Tibial artery (tissue), 4 donors: ENCODE measurements at regions not wholly inside any gene's neighbourhood (a gene's known extent, or its start where the extent isn't known, plus 50 kb on each side); places are given as distances from the start of the nearest gene placed in this dataset.
"Not testable (repeated sequence)": the region's sequence is repeated elsewhere in the genome, so short reads cannot be mapped to it uniquely, and the experiment has no call there.

Source experiments
- DNase-seq, 2 donors: peaks; one replicate each; pipeline ENCODE4 v3.0.0-alpha.2; 2019
- H3K27ac ChIP-seq, 2 donors: fragments of 200-600 bp; sonication (generic) in 1 of 2; 1 replicate in 1 of 2; 2 replicates in 1 of 2; pipeline ENCODE4 v1.5.1; 2018 to 2019; ENCODE audit warnings: mild to moderate bottlenecking in 1 of 2
- H3K27me3 ChIP-seq, 2 donors: fragments of 200-600 bp; sonication (generic) in 1 of 2; one replicate each; pipeline versions ENCODE4 v1.5.1 to v1.6.0; 2016 to 2019
- H3K36me3 ChIP-seq, 3 donors: fragments of 200-600 bp; sonication (generic) in 2 of 3; one replicate each; pipeline ENCODE4 v1.5.1; 2016 to 2019; ENCODE audit warnings: mild to moderate bottlenecking in 2 of 3
- H3K4me1 ChIP-seq, 4 donors: fragments of 200-600 bp; sonication (generic) in 2 of 4; 1 replicate in 3 of 4; 2 replicates in 1 of 4; pipeline ENCODE4 v1.5.1; 2016 to 2019
- H3K4me3 ChIP-seq, 2 donors: fragments of 200-600 bp; sonication (generic) in 1 of 2; 1 replicate in 1 of 2; 2 replicates in 1 of 2; pipeline ENCODE4 v1.5.1; 2018 to 2019; ENCODE audit warnings: mild to moderate bottlenecking in 2 of 2
- H3K9me3 ChIP-seq, 3 donors: fragments of 200-600 bp; sonication (generic) in 1 of 3; one replicate each; pipeline ENCODE4 v1.5.1; 2016 to 2019
- intact Hi-C: fragments of 100-400 bp; cut with DNase I; formaldehyde crosslinking; loops from one replicate; pipeline ENCODE4 v1.15.0; 2023; ENCODE audit warnings: low total_unique reads
- TF ChIP-seq, protein P1 (sequence below), 2 experiments: fragments of 200-600 bp in 1 of 2; fragments of 450-650 bp in 1 of 2; IDR thresholded peaks; one replicate each; pipeline ENCODE4 v1.5.1; 2017 to 2019; ENCODE audit warnings: antibody characterized with exemption in 2 of 2, mild to moderate bottlenecking in 1 of 2, moderate library complexity in 1 of 2

DNA sequence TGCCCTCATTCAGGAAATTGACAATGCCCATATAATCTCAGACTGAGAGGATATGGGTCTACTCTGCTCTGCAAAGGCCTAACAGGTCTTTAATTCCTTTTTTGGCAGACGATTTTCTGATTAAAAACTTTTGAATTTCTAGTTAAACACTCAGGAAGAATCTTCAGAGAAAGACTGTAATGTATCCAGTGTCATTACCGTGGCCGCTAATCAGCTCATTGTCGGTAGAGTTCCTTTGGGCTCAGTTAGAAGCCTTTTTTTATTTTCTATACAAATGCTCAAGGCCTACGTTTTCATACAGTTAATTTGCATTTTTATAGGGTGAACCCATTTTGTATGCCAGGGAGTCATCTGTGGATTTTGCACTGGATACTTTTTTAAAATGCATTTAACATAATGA is 549.9 kb downstream of the RPS29 start:
- H3K27ac ChIP-seq: no peak overlapping the region
- intact Hi-C loops: no loop called here

DNA sequence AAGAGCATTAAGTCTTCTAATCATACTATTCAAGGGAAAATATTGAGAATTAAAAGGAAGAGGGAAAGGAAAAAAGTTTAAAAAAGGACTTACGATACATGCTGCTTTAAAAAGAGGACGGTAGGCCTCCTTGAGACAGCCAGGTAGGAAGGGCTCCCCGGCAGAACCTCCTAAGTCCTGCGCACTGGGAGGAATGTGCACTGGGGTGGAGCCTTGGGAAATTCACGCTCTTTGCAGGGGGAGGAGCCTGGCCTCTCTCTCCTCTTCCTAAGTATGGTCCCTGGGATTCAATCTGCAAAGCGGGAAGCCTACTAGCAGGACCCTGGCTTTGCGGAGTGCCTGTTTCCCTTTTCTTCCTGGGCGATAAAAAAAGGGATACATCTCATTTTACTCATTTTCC is 553.0 kb downstream of the RPS29 start:
- H3K4me1 ChIP-seq: peaks cover 0 to 5% (median 0%) of the 10 kb centered on the region in 4 donors
- no peak for DNase-seq
- no peaks in the 10 kb centered on the region for H3K27me3 ChIP-seq
- no peak overlapping the region for H3K27ac ChIP-seq
- H3K4me3 ChIP-seq: no peak overlapping the region
- no peaks in the 10 kb centered on the region for H3K36me3 ChIP-seq
- no peaks in the 10 kb centered on the region for H3K9me3 ChIP-seq
- TF ChIP-seq, protein P1, sequence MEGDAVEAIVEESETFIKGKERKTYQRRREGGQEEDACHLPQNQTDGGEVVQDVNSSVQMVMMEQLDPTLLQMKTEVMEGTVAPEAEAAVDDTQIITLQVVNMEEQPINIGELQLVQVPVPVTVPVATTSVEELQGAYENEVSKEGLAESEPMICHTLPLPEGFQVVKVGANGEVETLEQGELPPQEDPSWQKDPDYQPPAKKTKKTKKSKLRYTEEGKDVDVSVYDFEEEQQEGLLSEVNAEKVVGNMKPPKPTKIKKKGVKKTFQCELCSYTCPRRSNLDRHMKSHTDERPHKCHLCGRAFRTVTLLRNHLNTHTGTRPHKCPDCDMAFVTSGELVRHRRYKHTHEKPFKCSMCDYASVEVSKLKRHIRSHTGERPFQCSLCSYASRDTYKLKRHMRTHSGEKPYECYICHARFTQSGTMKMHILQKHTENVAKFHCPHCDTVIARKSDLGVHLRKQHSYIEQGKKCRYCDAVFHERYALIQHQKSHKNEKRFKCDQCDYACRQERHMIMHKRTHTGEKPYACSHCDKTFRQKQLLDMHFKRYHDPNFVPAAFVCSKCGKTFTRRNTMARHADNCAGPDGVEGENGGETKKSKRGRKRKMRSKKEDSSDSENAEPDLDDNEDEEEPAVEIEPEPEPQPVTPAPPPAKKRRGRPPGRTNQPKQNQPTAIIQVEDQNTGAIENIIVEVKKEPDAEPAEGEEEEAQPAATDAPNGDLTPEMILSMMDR (IDR thresholded peaks at IDR 0.05): no peak
- intact Hi-C loops: no loop called here

More for the DNA sequence above, 549.9 kb downstream of the RPS29 start:
- Histone ChIP-seq H3K9me3 (no peaks in the 10 kb centered on the region), H3K36me3 (no peaks in the 10 kb centered on the region), H3K27me3 (no peaks in the 10 kb centered on the region), H3K4me3 (no peak overlapping the region), H3K4me1 (peaks cover 0 to 5% (median 0%) of the 10 kb centered on the region in 4 donors)
- TF ChIP-seq, protein P1 (IDR thresholded peaks at IDR 0.05): no peak
- no peak for DNase-seq

DNA sequence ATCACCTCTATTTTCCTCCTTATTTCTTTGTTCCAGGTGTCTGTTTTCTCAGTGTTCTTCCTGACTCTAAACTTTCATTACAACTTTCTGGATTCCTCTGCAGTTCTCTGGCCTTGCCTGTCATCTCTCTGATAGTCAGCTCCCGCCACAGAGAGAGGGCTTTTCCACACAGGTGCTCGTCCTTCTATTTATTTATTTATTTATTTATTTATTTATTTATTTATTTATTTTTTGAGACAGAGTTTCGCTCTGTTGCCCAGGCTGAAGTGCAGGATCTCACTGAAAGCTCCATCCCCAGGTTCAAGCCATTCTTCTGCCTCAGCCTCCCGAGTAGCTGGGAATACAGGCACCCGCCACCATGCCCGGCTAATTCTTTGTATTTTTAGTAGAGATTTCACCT is 554.5 kb downstream of the RPS29 start:
- H3K9me3 ChIP-seq, H3K27ac ChIP-seq, DNase-seq, H3K4me1 ChIP-seq, H3K36me3 ChIP-seq, H3K27me3 ChIP-seq, H3K4me3 ChIP-seq, intact Hi-C loops: not testable (repeated sequence)

DNA sequence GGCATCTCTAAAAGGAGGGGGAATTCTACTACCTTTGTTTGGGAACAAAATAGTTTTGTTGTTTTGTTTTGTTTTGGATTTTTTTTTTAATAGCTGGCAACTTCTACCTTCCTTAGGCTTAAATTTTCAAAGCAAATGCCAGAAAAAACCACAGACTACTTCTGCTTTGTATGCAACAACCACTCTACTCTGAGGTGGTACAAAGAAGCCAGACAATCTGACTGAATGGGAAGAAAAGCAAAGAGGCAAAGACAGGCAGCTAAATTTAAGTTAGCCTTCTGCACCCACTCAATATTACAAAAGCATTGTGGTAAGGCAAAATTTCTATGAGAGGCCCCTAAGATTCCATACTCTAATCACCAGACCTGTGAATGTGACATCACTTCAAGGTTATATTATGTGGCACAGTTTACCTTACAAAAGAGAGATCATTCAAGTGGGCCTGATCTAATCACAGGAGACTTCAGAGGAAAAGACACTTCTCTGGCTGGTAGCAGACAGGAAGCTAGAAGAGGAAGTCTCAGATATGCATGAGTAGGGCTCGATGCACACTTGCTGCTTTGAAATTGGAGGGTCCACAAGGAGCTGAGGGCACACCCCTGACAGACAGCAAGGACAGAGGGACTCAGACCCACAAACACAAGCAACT is 566.6 kb downstream of the RPS29 start:
- no peaks in the 10 kb centered on the region for H3K27me3 ChIP-seq
- no peak overlapping the region for H3K27ac ChIP-seq
- TF ChIP-seq, protein P1 (IDR thresholded peaks at IDR 0.05): no peak
- no peaks in the 10 kb centered on the region for H3K9me3 ChIP-seq
- no peaks in the 10 kb centered on the region for H3K36me3 ChIP-seq
- intact Hi-C loops: no loop called here
- no peaks in the 10 kb centered on the region for H3K4me1 ChIP-seq
- no peak overlapping the region for H3K4me3 ChIP-seq
- no peak for DNase-seq

DNA sequence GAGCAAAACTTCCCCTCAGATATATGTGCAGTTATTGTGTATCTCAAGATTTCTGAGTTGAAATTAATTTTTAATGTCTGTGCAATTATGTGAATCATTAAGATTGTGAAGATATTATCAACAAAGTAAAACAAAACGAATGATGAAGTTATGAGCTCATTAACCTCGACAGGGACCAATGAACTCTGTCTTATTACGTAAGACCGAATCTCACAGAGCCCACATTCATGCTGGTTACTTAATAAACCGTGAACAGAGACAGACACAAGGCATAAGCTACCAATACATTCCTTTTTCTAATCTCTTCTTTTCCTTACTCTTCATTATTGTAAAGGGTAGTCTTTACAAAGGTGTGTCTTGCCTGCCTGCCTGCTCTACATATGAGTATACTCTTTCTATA is 568.7 kb downstream of the RPS29 start:
- TF ChIP-seq, protein P1 (IDR thresholded peaks at IDR 0.05): no peak
- H3K27ac ChIP-seq: no peak overlapping the region
- intact Hi-C loops: no loop called here
- H3K36me3 ChIP-seq: no peaks in the 10 kb centered on the region
- H3K9me3 ChIP-seq: no peaks in the 10 kb centered on the region
- no peak overlapping the region for H3K4me3 ChIP-seq
- DNase-seq: no peak
- no peaks in the 10 kb centered on the region for H3K4me1 ChIP-seq
- H3K27me3 ChIP-seq: no peaks in the 10 kb centered on the region

DNA sequence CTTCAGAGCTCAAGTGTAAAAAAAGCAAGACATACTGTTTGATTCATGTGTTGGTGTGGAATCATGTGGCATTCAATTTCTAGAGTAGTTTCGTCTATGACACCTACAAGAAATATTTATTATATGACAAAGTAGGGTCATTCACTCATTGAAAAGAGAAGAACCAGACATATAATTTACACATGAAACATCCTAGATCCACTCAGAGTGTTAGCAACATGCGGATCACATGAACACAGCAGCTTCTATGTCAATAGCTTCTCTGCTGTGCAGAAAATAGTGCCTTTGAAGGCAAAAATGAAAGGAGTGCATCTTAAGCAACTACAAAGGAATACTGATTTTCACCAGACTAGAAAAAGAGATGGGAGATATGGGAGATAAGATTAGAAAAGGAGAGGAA is 569.8 kb downstream of the RPS29 start:
- H3K4me3 ChIP-seq: no peak overlapping the region
- no peak for DNase-seq
- H3K9me3 ChIP-seq: no peaks in the 10 kb centered on the region
- no peaks in the 10 kb centered on the region for H3K4me1 ChIP-seq
- no peak overlapping the region for H3K27ac ChIP-seq
- intact Hi-C loops: no loop called here
- no peaks in the 10 kb centered on the region for H3K27me3 ChIP-seq
- TF ChIP-seq, protein P1 (IDR thresholded peaks at IDR 0.05): no peak
- H3K36me3 ChIP-seq: no peaks in the 10 kb centered on the region
